Heart left ventricle (tissue), 16 donors: ENCODE measurements at regions not wholly inside any gene's neighbourhood (a gene's known extent, or its start where the extent isn't known, plus 50 kb on each side); places are given as distances from the start of the nearest gene placed in this dataset.

Source experiments
- ATAC-seq, 4 donors: fragments of 200-7000 bp; cut with Tn5 transposase; one replicate each; pipeline ENCODE4 v1.9.1; 2020 to 2022; ENCODE audit warnings: moderate library complexity in 4 of 4, mild to moderate bottlenecking in 3 of 4, moderate number of reproducible peaks in 1 of 4
- DNase-seq, 5 donors: peaks; one replicate each; pipeline ENCODE4 v3.0.0-alpha.2; 2020
- H3K27ac ChIP-seq, 12 donors: fragments of 200-600 bp; sonication (generic) in 4 of 12; one replicate each; pipeline versions ENCODE4 v1.5.0 to v1.8.0; 2016 to 2022; ENCODE audit warnings: mild to moderate bottlenecking in 2 of 12
- H3K27me3 ChIP-seq, 9 donors: fragments of 200-600 bp; sonication (generic) in 2 of 9; one replicate each; pipeline versions ENCODE4 v1.5.1 to v1.8.0; 2016 to 2022; ENCODE audit warnings: mild to moderate bottlenecking in 3 of 9
- H3K36me3 ChIP-seq, 9 donors: fragments of 200-600 bp; sonication (generic) in 2 of 9; one replicate each; pipeline versions ENCODE4 v1.5.0 to v1.8.0; 2018 to 2022; ENCODE audit warnings: mild to moderate bottlenecking in 2 of 9
- H3K4me1 ChIP-seq, 12 donors: fragments of 200-600 bp; sonication (generic) in 4 of 12; one replicate each; pipeline versions ENCODE4 v1.5.0 to v1.8.0; 2016 to 2022; ENCODE audit warnings: mild to moderate bottlenecking in 3 of 12
- H3K4me3 ChIP-seq, 12 donors: fragments of 200-600 bp; sonication (generic) in 4 of 12; one replicate each; pipeline versions ENCODE4 v1.5.0 to v1.8.0; 2017 to 2022; ENCODE audit warnings: mild to moderate bottlenecking in 9 of 12, moderate library complexity in 4 of 12
- H3K9me3 ChIP-seq, 12 donors: fragments of 200-600 bp; sonication (generic) in 4 of 12; one replicate each; pipeline versions ENCODE4 v1.5.0 to v1.8.0; 2016 to 2022; ENCODE audit warnings: mild to moderate bottlenecking in 1 of 12
- CTCF ChIP-seq, 12 donors: fragments of 200-600 bp; sonication (generic) in 4 of 12; IDR thresholded peaks; one replicate each; pipeline versions ENCODE4 v1.5.0 to v1.8.0; 2018 to 2022; ENCODE audit warnings: antibody characterized with exemption in 12 of 12, mild to moderate bottlenecking in 5 of 12
- POLR2A ChIP-seq, 2 donors: fragments of 450-650 bp; IDR thresholded peaks; one replicate each; pipeline ENCODE4 v1.6.1; 2017; ENCODE audit warnings: antibody characterized with exemption in 2 of 2, mild to moderate bottlenecking in 2 of 2, moderate library complexity in 2 of 2
- WGBS, 4 donors: extraction: QIAGEN DNeasy Blood & Tissue Kit in 2 of 4; methylation state at CpG; one replicate each; pipeline versions ENCODE4 v1.1.5 to v1.1.7; 2013 to 2018; 5-methylcytosine and 5-hydroxymethylcytosine counted together
- intact Hi-C, 10 donors: fragments of 100-400 bp; cut with DNase I; formaldehyde crosslinking; loops; one replicate each; pipeline versions ENCODE4 v1.11.1 to v1.14.2; 2022
- donor health status: ischemic (EF 13 %, LVEDD 7.1; RV severe dilation, severe dysfunction).
- donor health status: healthy with polysubstance abuse.
- donor health status: DM: no; HTN: yes; CAD: no.
- donor health status: DM: no; HTN: no; CAD: no.
- donor health status: ischemic (EF 25% LVEDD 6.9; RV normal size, moderate dysfunction).
- donor health status: ischemic (EF 25% LVEDD 5.7; RV mildly dilated, moderate dysfunction).
- donor health status: healthy.
- donor health status: DM: yes; HTN: yes; CAD: no.
- donor health status: ischemic (EF 35%, LVEDD 5.7; RV mildly dilated, moderate dysfunction).
- donor health status: nonischemic (EF 11% LVEDD 7.7; RV severe dilation, severe dysfunction).
- donor health status: DM: yes; HTN: yes; CAD: no.
- donor health status: PGD.
- donor health status: ischemic (EF 29% LVEDD 5.4; RV normal size, mild dysfunction).
- donor health status: nonischemic (EF 23%, LVEDD 6.1; RV moderate dilation, normal function).

DNA sequence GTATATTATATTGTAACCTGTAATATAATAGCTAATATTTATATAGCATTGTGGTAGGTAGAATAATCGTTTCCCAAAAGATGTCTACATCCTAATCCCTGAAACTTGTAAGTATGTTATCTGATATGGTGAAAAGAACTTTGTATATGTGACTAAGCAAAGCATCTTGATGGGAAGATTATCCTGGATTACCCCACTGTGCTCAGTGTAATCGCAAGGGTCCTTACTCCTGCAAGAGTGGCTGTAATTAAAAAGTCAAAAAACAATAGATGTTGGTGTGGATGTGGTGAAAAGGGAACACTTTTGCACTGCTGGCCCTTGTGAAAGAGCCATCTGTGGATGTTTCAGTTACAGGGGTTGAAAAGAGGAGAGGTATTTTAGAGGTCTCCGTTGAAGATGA, 95.2 kb downstream of the EDN1 start:
- Histone ChIP-seq H3K9me3 (no peaks in the 10 kb centered on the region), H3K27ac (no peak overlapping the region), H3K36me3 (no peaks in the 10 kb centered on the region), H3K4me3 (no peak overlapping the region), H3K4me1 (no peaks in the 10 kb centered on the region), H3K27me3 (no peaks in the 10 kb centered on the region)
- ATAC-seq, result no peak
- no peak for TF ChIP-seq POLR2A (IDR thresholded peaks at IDR 0.05)
- no peak for TF ChIP-seq CTCF (IDR thresholded peaks at IDR 0.05)
- intact Hi-C loops, result no loop called here
- no peak for DNase-seq
- WGBS, 4 donors, result 88 to 91% (median 88%) methylated on average over 3 of the region's 3 CpGs

- peaks cover 0 to 1% (median 0%) of the 10 kb centered on the region in 12 donors for H3K4me1 ChIP-seq
- intact Hi-C loops, result no loop called here
These were observed 96.7 kb downstream of the EDN1 start for GRCh38 chr6:12386816-12387215.

GRCh38 chr6:12391472-12391871, 101.3 kb downstream of the EDN1 start:
- Histone ChIP-seq H3K36me3 (no peaks in the 10 kb centered on the region), H3K9me3 (no peaks in the 10 kb centered on the region), H3K27me3 (no peaks in the 10 kb centered on the region), H3K4me1 (peaks cover 0 to 8% (median 0%) of the 10 kb centered on the region in 12 donors), H3K27ac (no peak overlapping the region), H3K4me3 (no peak overlapping the region)
- TF ChIP-seq POLR2A (IDR thresholded peaks at IDR 0.05) (no peak), CTCF (IDR thresholded peaks at IDR 0.05) (no peak)
- WGBS, 4 donors, result 62 to 64% (median 63%) methylated on average over 3 of the region's 3 CpGs
- intact Hi-C loops, result loop anchor here in 2 of 10 donors (10.0 kb wide), 2 partner anchors 97 to 213 kb away; partner anchors contain the start of gene EDN1 (in 1 of the 2)
- DNase-seq (no peak), ATAC-seq (no peak)

More at GRCh38 chr6:12386816-12387215, 96.7 kb downstream of the EDN1 start:
- ATAC-seq (no peak), DNase-seq (no peak)
- H3K9me3 ChIP-seq, result no peaks in the 10 kb centered on the region
- no peaks in the 10 kb centered on the region for H3K27me3 ChIP-seq
- H3K36me3 ChIP-seq, result no peaks in the 10 kb centered on the region
- TF ChIP-seq CTCF (IDR thresholded peaks at IDR 0.05), result no peak
- TF ChIP-seq POLR2A (IDR thresholded peaks at IDR 0.05), result no peak
- H3K27ac ChIP-seq, result no peak overlapping the region
- H3K4me3 ChIP-seq, result no peak overlapping the region
- WGBS, 4 donors, result 86 to 97% (median 91%) methylated on average over 5 of the region's 5 CpGs

DNA sequence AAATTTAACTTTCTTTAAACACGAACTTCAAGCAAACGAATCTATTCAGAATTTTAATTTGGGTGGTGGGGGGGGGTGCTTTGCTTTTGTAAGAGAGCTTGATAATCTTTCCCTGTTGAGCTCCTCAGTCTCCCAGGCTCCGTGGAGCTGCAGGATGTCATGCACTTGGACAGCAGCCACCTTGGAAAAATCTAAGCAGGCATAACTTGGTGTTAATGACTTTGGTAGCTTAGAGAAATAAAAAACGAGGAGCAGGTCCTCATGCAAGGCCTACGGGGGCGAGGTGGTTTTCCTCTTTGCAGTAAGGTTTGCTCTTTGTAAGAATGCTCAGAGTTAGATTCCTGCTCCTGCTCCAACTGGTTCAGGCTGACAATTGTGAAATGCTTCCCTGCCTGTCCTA, 102.3 kb downstream of the EDN1 start:
- no peak for TF ChIP-seq POLR2A (IDR thresholded peaks at IDR 0.05)
- no peak for TF ChIP-seq CTCF (IDR thresholded peaks at IDR 0.05)
- H3K4me3 ChIP-seq, result no peak overlapping the region
- H3K27ac ChIP-seq, result no peak overlapping the region
- WGBS, 4 donors, result 30 to 42% (median 36%) methylated on average over 6 of the region's 6 CpGs
- intact Hi-C loops, result loop anchor here in 2 of 10 donors (10.0 kb wide), 2 partner anchors 98 to 212 kb away; partner anchors contain the start of gene EDN1 (in 1 of the 2)
- no peak for ATAC-seq
- peaks cover 0 to 8% (median 0%) of the 10 kb centered on the region in 12 donors for H3K4me1 ChIP-seq
- H3K36me3 ChIP-seq, result no peaks in the 10 kb centered on the region
- no peaks in the 10 kb centered on the region for H3K27me3 ChIP-seq
- H3K9me3 ChIP-seq, result no peaks in the 10 kb centered on the region
- peak in 1 of 5 donors; percentile 13 for DNase-seq
